Naive thymus-derived CD4-positive, alpha-beta T cell (primary cell): ENCODE measurements at regions not wholly inside any gene's neighbourhood (a gene's known extent, or its start where the extent isn't known, plus 50 kb on each side); places are given as distances from the start of the nearest gene placed in this dataset.
A peak's percentile ranks its signal among the peaks of the same experiment; 100 is the strongest.

ENCODE experiments used
- ATAC-seq: fragments of 150-1000 bp; cut with Tn5 transposase; 2 replicates; pipeline ENCODE4 v1.10.0; 2021; ENCODE audit warnings: mild to moderate bottlenecking, moderate library complexity
- CTCF ChIA-PET: fragments of 350-600 bp; sonication (Branson Sonifier 250); formaldehyde crosslinking; loops from one replicate; lab custom pipeline; 2021; ENCODE audit warnings: antibody characterized with exemption; lab: Charles Lee
- POLR2A ChIA-PET: fragments of 350-600 bp; sonication (Branson Sonifier 250); formaldehyde crosslinking; loops from one replicate; lab custom pipeline; 2021; ENCODE audit warnings: antibody characterized with exemption, inconsistent platforms; lab: Charles Lee
- DNase-seq, 9 donors: peaks; one replicate each; pipeline versions ENCODE4 v3.0.0 to v3.0.0-alpha.2; 2020 to 2022; ENCODE audit warnings: mixed read lengths in 1 of 9
- H3K27ac ChIP-seq: one replicate; pipeline ENCODE4 v1.7.0; 2013; ENCODE audit warnings: mild to moderate bottlenecking, low read depth, low read length, moderate library complexity
- H3K27me3 ChIP-seq, 2 donors: one replicate each; pipeline ENCODE4 v1.7.0; 2013; ENCODE audit warnings: low read length in 2 of 2, mild to moderate bottlenecking in 2 of 2, moderate library complexity in 2 of 2; ENCODE audit not compliant: control insufficient read depth in 2 of 2, insufficient read depth in 2 of 2
- H3K36me3 ChIP-seq, 3 experiments: 1 replicate in 2 of 3; 2 replicates in 1 of 3; pipeline ENCODE4 v1.7.0; 2013; ENCODE audit warnings: low read length in 3 of 3, mild to moderate bottlenecking in 3 of 3, moderate library complexity in 1 of 3; ENCODE audit not compliant: insufficient read depth in 3 of 3, control insufficient read depth in 2 of 3
- H3K4me1 ChIP-seq, 2 donors: one replicate each; pipeline ENCODE4 v1.7.0; 2013; ENCODE audit warnings: low read length in 2 of 2, mild to moderate bottlenecking in 2 of 2, moderate library complexity in 1 of 2; ENCODE audit not compliant: control insufficient read depth in 2 of 2, insufficient read depth in 2 of 2
- H3K4me3 ChIP-seq: 2 replicates; pipeline ENCODE4 v1.7.0; 2013; ENCODE audit warnings: mild to moderate bottlenecking, low read length
- H3K9me3 ChIP-seq, 3 experiments: 1 replicate in 2 of 3; 2 replicates in 1 of 3; pipeline ENCODE4 v1.7.0; 2013; ENCODE audit warnings: low read length in 3 of 3; ENCODE audit not compliant: control insufficient read depth in 2 of 3
- H3K27ac Mint-ChIP-seq, 9 donors: one replicate each; pipeline ENCODE4 v1.8.0; 2020 to 2022; ENCODE audit warnings: mixed read lengths in 9 of 9, mild to moderate bottlenecking in 8 of 9, moderate library complexity in 5 of 9, inconsistent platforms in 2 of 9
- H3K27me3 Mint-ChIP-seq, 5 donors: one replicate each; pipeline ENCODE4 v1.8.0; 2021 to 2022; ENCODE audit warnings: mixed read lengths in 5 of 5, mild to moderate bottlenecking in 1 of 5
- H3K36me3 Mint-ChIP-seq, 5 donors: one replicate each; pipeline ENCODE4 v1.8.0; 2020 to 2022; ENCODE audit warnings: mixed read lengths in 5 of 5, mild to moderate bottlenecking in 3 of 5, inconsistent platforms in 1 of 5
- H3K4me1 Mint-ChIP-seq, 7 donors: one replicate each; pipeline ENCODE4 v1.8.0; 2020 to 2022; ENCODE audit warnings: mixed read lengths in 7 of 7, mild to moderate bottlenecking in 3 of 7, inconsistent platforms in 1 of 7
- H3K4me3 Mint-ChIP-seq, 10 donors: one replicate each; pipeline ENCODE4 v1.8.0; 2020 to 2022; ENCODE audit warnings: mild to moderate bottlenecking in 10 of 10, mixed read lengths in 10 of 10, moderate library complexity in 6 of 10, inconsistent platforms in 2 of 10
- H3K9me3 Mint-ChIP-seq, 11 donors: one replicate each; pipeline ENCODE4 v1.8.0; 2020 to 2022; ENCODE audit warnings: mixed read lengths in 11 of 11, mild to moderate bottlenecking in 4 of 11, inconsistent platforms in 1 of 11, moderate library complexity in 1 of 11
- intact Hi-C, 2 donors: fragments of 100-400 bp; cut with micrococcal nuclease; formaldehyde crosslinking; loops; one replicate each; pipeline ENCODE4 v1.15.1; 2023

DNA sequence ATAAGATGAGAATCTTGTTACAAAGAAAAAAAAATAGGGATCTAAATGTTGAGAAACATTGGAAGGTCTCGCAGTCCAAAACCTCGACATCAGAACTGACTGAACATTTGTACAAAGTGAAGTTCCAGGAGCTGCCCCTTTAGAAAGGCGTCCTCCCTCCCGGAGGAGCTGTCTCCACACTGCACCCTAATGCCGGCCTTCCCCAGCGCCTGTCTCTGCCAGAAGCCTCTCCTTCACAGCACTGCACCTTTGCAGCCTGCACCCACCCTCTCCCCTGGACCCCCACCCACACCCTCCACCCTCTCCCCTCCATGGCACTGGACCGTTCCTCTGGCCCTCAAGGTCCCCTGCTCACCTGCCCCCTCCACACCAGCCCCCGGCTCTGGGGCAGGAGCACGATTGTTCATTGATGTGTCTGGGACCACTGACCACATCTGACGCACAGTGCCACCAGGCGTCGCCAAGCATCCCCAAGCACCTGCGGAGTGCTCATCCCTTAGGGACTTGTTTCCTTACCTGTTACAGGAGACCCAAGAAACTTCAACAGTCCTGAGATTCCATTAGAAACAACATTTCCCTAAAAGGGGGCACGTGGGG, 90.3 kb upstream of the SNTG2 start:
- Histone ChIP-seq H3K4me3 (no peak overlapping the region), H3K9me3 (no peaks in the 10 kb centered on the region), H3K36me3 (no peaks in the 10 kb centered on the region), H3K27me3 (no peaks in the 10 kb centered on the region), H3K27ac (no peak overlapping the region), H3K4me1 (peaks cover 3 to 4% of the 10 kb centered on the region in 2 donors)
- no peak overlapping the region for H3K4me3 Mint-ChIP-seq
- no peaks in the 10 kb centered on the region for H3K36me3 Mint-ChIP-seq
- peaks cover 5 to 13% (median 7%) of the 10 kb centered on the region in 7 donors for H3K4me1 Mint-ChIP-seq
- POLR2A ChIA-PET, result no interaction called here
- CTCF ChIA-PET, result no interaction called here
- peaks cover 0 to 7% (median 3%) of the 10 kb centered on the region in 11 donors for H3K9me3 Mint-ChIP-seq
- ATAC-seq (no peak), DNase-seq (peak in 1 of 9 donors; percentile 12)
- intact Hi-C loops, result no loop called here
- H3K27ac Mint-ChIP-seq, result no peak overlapping the region
- peaks cover 0 to 4% (median 0%) of the 10 kb centered on the region in 5 donors for H3K27me3 Mint-ChIP-seq

- intact Hi-C loops, result loop anchor here in 1 of 2 donors (10.0 kb wide), 1 partner anchor 276 kb away; no protein-coding TSS in a partner anchor
- H3K27me3 ChIP-seq, result no peaks in the 10 kb centered on the region
- no peak overlapping the region for H3K27ac Mint-ChIP-seq
Measured at GRCh38 chr2:858646-859045, 92.0 kb upstream of the SNTG2 start.

DNA sequence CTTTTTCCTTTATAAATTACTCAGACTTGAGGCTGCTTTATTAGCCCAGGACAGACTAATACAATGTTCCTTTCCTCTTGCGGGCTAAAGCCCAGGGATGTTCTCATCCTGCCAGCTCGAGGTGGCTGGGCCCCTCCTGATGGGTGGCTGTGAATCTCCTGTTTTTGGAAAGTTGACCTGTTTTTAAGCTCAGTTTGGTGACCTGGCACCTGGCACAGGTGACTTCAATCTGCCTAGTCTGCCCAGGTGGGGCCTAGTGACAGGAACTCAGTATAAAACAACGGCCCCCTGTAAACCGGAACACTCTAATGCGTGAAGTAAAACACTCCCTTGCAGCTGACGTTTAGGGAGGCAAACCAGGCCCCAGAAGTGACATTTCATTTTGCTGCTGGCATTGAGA, 92.7 kb upstream of the SNTG2 start:
- no peak overlapping the region for H3K4me3 Mint-ChIP-seq
- H3K36me3 ChIP-seq, result no peaks in the 10 kb centered on the region
- POLR2A ChIA-PET, result no interaction called here
- CTCF ChIA-PET, result no interaction called here
- no peaks in the 10 kb centered on the region for H3K9me3 ChIP-seq
- peaks cover 5 to 6% of the 10 kb centered on the region in 2 donors for H3K4me1 ChIP-seq
- H3K4me3 ChIP-seq, result no peak overlapping the region
- H3K4me1 Mint-ChIP-seq, result peaks cover 12 to 27% (median 19%) of the 10 kb centered on the region in 7 donors
- H3K27ac ChIP-seq, result no peak overlapping the region
- DNase-seq, result no peak
- H3K27me3 ChIP-seq, result no peaks in the 10 kb centered on the region
- no peak for ATAC-seq
- peaks cover 0 to 4% (median 0%) of the 10 kb centered on the region in 5 donors for H3K36me3 Mint-ChIP-seq
- H3K27ac Mint-ChIP-seq, result no peak overlapping the region
- H3K27me3 Mint-ChIP-seq, result peaks cover 0 to 1% (median 0%) of the 10 kb centered on the region in 5 donors
- peaks cover 0 to 23% (median 5%) of the 10 kb centered on the region in 11 donors for H3K9me3 Mint-ChIP-seq
- intact Hi-C loops, result loop anchor here in 1 of 2 donors (10.0 kb wide), 1 partner anchor 277 kb away; no protein-coding TSS in a partner anchor

More at GRCh38 chr2:858646-859045, 92.0 kb upstream of the SNTG2 start:
- Mint-ChIP-seq H3K4me3 (no peak overlapping the region), H3K9me3 (peaks cover 0 to 23% (median 5%) of the 10 kb centered on the region in 11 donors), H3K27me3 (peaks cover 0 to 3% (median 0%) of the 10 kb centered on the region in 5 donors), H3K36me3 (peaks cover 0 to 4% (median 0%) of the 10 kb centered on the region in 5 donors), H3K4me1 (peaks cover 12 to 27% (median 19%) of the 10 kb centered on the region in 7 donors)
- ATAC-seq (no peak), DNase-seq (no peak)
- H3K4me3 ChIP-seq, result no peak overlapping the region
- H3K36me3 ChIP-seq, result no peaks in the 10 kb centered on the region
- H3K9me3 ChIP-seq, result no peaks in the 10 kb centered on the region
- peaks cover 5 to 6% of the 10 kb centered on the region in 2 donors for H3K4me1 ChIP-seq
- ChIA-PET CTCF (no interaction called here), POLR2A (interaction anchor here (0.7 kb wide), 1 partner anchor 52 kb away, joined by 4 read pairs; no protein-coding TSS in a partner anchor)
- H3K27ac ChIP-seq, result no peak overlapping the region

- Mint-ChIP-seq H3K27ac (peak overlapping the region in 1 of 9 donors; percentile 1), H3K4me1 (peaks cover 12 to 27% (median 19%) of the 10 kb centered on the region in 7 donors), H3K9me3 (peaks cover 0 to 23% (median 5%) of the 10 kb centered on the region in 11 donors), H3K27me3 (no peaks in the 10 kb centered on the region), H3K36me3 (peaks cover 0 to 4% (median 0%) of the 10 kb centered on the region in 5 donors), H3K4me3 (no peak overlapping the region)
- H3K27me3 ChIP-seq, result no peaks in the 10 kb centered on the region
- H3K4me1 ChIP-seq, result peaks cover 5 to 6% of the 10 kb centered on the region in 2 donors
- no peak overlapping the region for H3K4me3 ChIP-seq
- intact Hi-C loops, result loop anchor here in 1 of 2 donors (10.0 kb wide), 1 partner anchor 278 kb away; no protein-coding TSS in a partner anchor
- ChIA-PET POLR2A (no interaction called here), CTCF (no interaction called here)
- H3K27ac ChIP-seq, result no peak overlapping the region
- DNase-seq (no peak), ATAC-seq (no peak)
- no peaks in the 10 kb centered on the region for H3K36me3 ChIP-seq
- H3K9me3 ChIP-seq, result no peaks in the 10 kb centered on the region
Measured at GRCh38 chr2:857081-857480, 93.6 kb upstream of the SNTG2 start.

DNA sequence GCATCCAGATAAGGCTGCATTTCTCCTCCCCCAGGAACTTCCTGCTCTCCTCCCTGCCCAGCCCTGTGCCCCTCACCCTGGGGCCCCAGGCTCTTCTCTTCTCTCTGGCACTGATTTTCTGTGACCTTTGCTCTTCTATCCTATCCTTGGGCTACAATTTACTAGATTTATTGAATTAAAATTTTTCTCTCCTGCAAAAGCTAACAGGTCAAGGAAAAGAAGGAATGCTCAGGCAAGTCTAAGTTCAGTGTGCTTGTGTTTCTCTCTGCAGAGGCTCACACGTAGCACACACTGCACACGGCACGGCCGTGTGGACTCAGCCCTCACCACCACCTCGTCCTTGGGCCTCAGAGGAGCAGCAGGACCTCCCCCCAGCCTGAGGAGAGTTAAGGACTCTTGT, 94.2 kb upstream of the SNTG2 start:
- Histone ChIP-seq H3K4me3 (no peak overlapping the region), H3K4me1 (peaks cover 5 to 6% of the 10 kb centered on the region in 2 donors), H3K9me3 (no peaks in the 10 kb centered on the region), H3K36me3 (no peaks in the 10 kb centered on the region), H3K27ac (no peak overlapping the region), H3K27me3 (no peaks in the 10 kb centered on the region)
- peaks cover 0 to 23% (median 5%) of the 10 kb centered on the region in 11 donors for H3K9me3 Mint-ChIP-seq
- no peak overlapping the region for H3K27ac Mint-ChIP-seq
- H3K36me3 Mint-ChIP-seq, result peaks cover 0 to 4% (median 0%) of the 10 kb centered on the region in 5 donors
- intact Hi-C loops, result loop anchor here in 1 of 2 donors (10.0 kb wide), 1 partner anchor 278 kb away; no protein-coding TSS in a partner anchor
- no peak for DNase-seq
- H3K27me3 Mint-ChIP-seq, result no peaks in the 10 kb centered on the region
- H3K4me3 Mint-ChIP-seq, result peak overlapping the region in 1 of 10 donors; percentile 1
- no peak for ATAC-seq
- POLR2A ChIA-PET, result no interaction called here
- CTCF ChIA-PET, result interaction anchor here (0.8 to 1.1 kb wide), 2 partner anchors 690 to 693 kb away, joined by 4 to 5 read pairs; no protein-coding TSS in a partner anchor
- H3K4me1 Mint-ChIP-seq, result peaks cover 12 to 27% (median 19%) of the 10 kb centered on the region in 7 donors

GRCh38 chr2:856041-856440, 94.6 kb upstream of the SNTG2 start:
- intact Hi-C loops, result loop anchor here in 1 of 2 donors (10.0 kb wide), 1 partner anchor 279 kb away; no protein-coding TSS in a partner anchor
- ATAC-seq (no peak), DNase-seq (no peak)
- Histone ChIP-seq H3K36me3 (no peaks in the 10 kb centered on the region), H3K27ac (no peak overlapping the region), H3K4me3 (no peak overlapping the region), H3K27me3 (no peaks in the 10 kb centered on the region), H3K9me3 (no peaks in the 10 kb centered on the region), H3K4me1 (peaks cover 5 to 6% of the 10 kb centered on the region in 2 donors)
- H3K36me3 Mint-ChIP-seq, result peaks cover 0 to 4% (median 0%) of the 10 kb centered on the region in 5 donors
- ChIA-PET CTCF (interaction anchor here (0.8 to 1.1 kb wide), 2 partner anchors 690 to 693 kb away, joined by 4 to 5 read pairs; no protein-coding TSS in a partner anchor), POLR2A (interaction anchor here (0.7 kb wide), 1 partner anchor 20 kb away, joined by 3 read pairs; no protein-coding TSS in a partner anchor)
- H3K27me3 Mint-ChIP-seq, result no peaks in the 10 kb centered on the region
- peak overlapping the region in 1 of 9 donors; percentile 75 for H3K27ac Mint-ChIP-seq
- H3K4me3 Mint-ChIP-seq, result peak overlapping the region in 2 of 10 donors; percentile 1 to 27
- H3K9me3 Mint-ChIP-seq, result peaks cover 0 to 23% (median 5%) of the 10 kb centered on the region in 11 donors
- H3K4me1 Mint-ChIP-seq, result peaks cover 12 to 27% (median 19%) of the 10 kb centered on the region in 7 donors
